H1 (cell line): ENCODE measurements at regions not wholly inside any gene's neighbourhood (a gene's known extent, or its start where the extent isn't known, plus 50 kb on each side); places are given as distances from the start of the nearest gene placed in this dataset.

Experiments
- CTCF ChIA-PET: fragments of 300-600 bp; sonication (Branson Sonifier 250); formaldehyde crosslinking; loops from one replicate; lab custom pipeline; 2021; ENCODE audit not compliant: partially characterized antibody; lab: Charles Lee
- POLR2A ChIA-PET: fragments of 300-600 bp; sonication (Branson Sonifier 250); formaldehyde crosslinking; loops from one replicate; lab custom pipeline; 2021; ENCODE audit warnings: inconsistent platforms; ENCODE audit not compliant: partially characterized antibody; lab: Charles Lee
- DNase-seq, 2 experiments: peaks; one replicate each; pipeline versions ENCODE4 v3.0.0 to v3.0.0-alpha.2; 2010 to 2022; ENCODE audit warnings: low spot score in 2 of 2, low read depth in 1 of 2, mixed read lengths in 1 of 2
- FAIRE-seq: peaks from 2 replicates; lab custom pipeline; 2011; peaks lifted over from hg19 to GRCh38; lab: Jason Lieb, UNC
- H2AFZ ChIP-seq: 2 replicates; pipeline ENCODE4 v1.8.1; 2012; ENCODE audit warnings: low read length, inconsistent platforms
- H2AK5ac ChIP-seq: 2 replicates; pipeline ENCODE4 v1.6.1; 2013; ENCODE audit warnings: low read depth, low read length
- H2BK120ac ChIP-seq: replicated peaks from 2 replicates; pipeline ENCODE3; 2013; ENCODE audit warnings: low read depth, low read length, inconsistent platforms
- H2BK12ac ChIP-seq: 2 replicates; pipeline ENCODE4 v1.6.1; 2013; ENCODE audit warnings: low read depth, low read length
- H2BK15ac ChIP-seq: 2 replicates; pipeline ENCODE4 v1.6.1; 2013; ENCODE audit warnings: low read length
- H2BK20ac ChIP-seq: 2 replicates; pipeline ENCODE4 v1.6.1; 2013; ENCODE audit warnings: low read length
- H2BK5ac ChIP-seq: 2 replicates; pipeline ENCODE4 v1.6.1; 2013; ENCODE audit warnings: low read depth, low read length
- H3K14ac ChIP-seq: 2 replicates; pipeline ENCODE4 v1.6.1; 2013; ENCODE audit warnings: inconsistent platforms; ENCODE audit not compliant: insufficient read length
- H3K18ac ChIP-seq: 2 replicates; pipeline ENCODE4 v1.6.1; 2013; ENCODE audit warnings: low read length; ENCODE audit errors: extremely low read depth
- H3K23ac ChIP-seq: 2 replicates; pipeline ENCODE4 v1.6.1; 2013; ENCODE audit warnings: inconsistent platforms; ENCODE audit not compliant: insufficient read length
- H3K23me2 ChIP-seq: 2 replicates; pipeline ENCODE4 v1.6.1; 2013; ENCODE audit warnings: low read depth, low read length
- H3K27ac ChIP-seq: 2 replicates; pipeline ENCODE4 v1.6.1; 2011; ENCODE audit warnings: low read depth, low read length, inconsistent platforms
- H3K27me3 ChIP-seq, 4 experiments: replicated peaks in 1 of 4; 1 replicate in 1 of 4; 2 replicates in 3 of 4; pipeline versions ENCODE4 v1.6.1 to v1.8.1; 2011 to 2013; ENCODE audit warnings: low read length in 3 of 4, mild to moderate bottlenecking in 3 of 4, inconsistent platforms in 2 of 4, mixed read lengths in 2 of 4, moderate library complexity in 1 of 4; ENCODE audit not compliant: control insufficient read depth in 3 of 4, insufficient read depth in 3 of 4; ENCODE audit errors: extremely low read depth in 1 of 4
- H3K36me3 ChIP-seq, 4 experiments: 2 replicates each; pipeline versions ENCODE4 v1.6.1 to v1.8.1; 2011 to 2013; ENCODE audit warnings: mild to moderate bottlenecking in 4 of 4, low read length in 3 of 4, moderate library complexity in 2 of 4, control low read depth in 1 of 4, inconsistent platforms in 1 of 4; ENCODE audit not compliant: insufficient read depth in 4 of 4, control insufficient read depth in 2 of 4
- H3K4ac ChIP-seq: replicated peaks from 2 replicates; pipeline ENCODE3; 2013; ENCODE audit warnings: low read length, low read depth, mixed read lengths, inconsistent platforms; ENCODE audit not compliant: insufficient read length
- H3K4me1 ChIP-seq, 4 experiments: replicated peaks in 1 of 4; 1 replicate in 1 of 4; 2 replicates in 3 of 4; pipeline versions ENCODE4 v1.6.1 to v1.8.1; 2011 to 2013; ENCODE audit warnings: low read length in 3 of 4, inconsistent platforms in 2 of 4, mixed read lengths in 1 of 4; ENCODE audit not compliant: insufficient read depth in 4 of 4, control insufficient read depth in 3 of 4
- H3K4me2 ChIP-seq, 2 experiments: 2 replicates each; pipeline versions ENCODE4 v1.6.1 to v1.8.1; 2011 to 2013; ENCODE audit warnings: low read depth in 2 of 2, low read length in 2 of 2, control low read depth in 1 of 2, inconsistent platforms in 1 of 2, mild to moderate bottlenecking in 1 of 2; ENCODE audit not compliant: insufficient read depth in 1 of 2
- H3K4me3 ChIP-seq, 4 experiments: fragments of 200-600, 300-600 bp in 1 of 4; sonication (generic), shearing (Covaris generic), sonication (Bioruptor Twin) in 1 of 4; 2 replicates each; pipeline versions ENCODE4 v1.5.1 to v1.8.1; 2011 to 2016; ENCODE audit warnings: low read length in 4 of 4, low read depth in 3 of 4, control low read depth in 2 of 4, inconsistent platforms in 2 of 4, mild to moderate bottlenecking in 2 of 4, mixed read lengths in 1 of 4, moderate library complexity in 1 of 4; ENCODE audit not compliant: insufficient read depth in 2 of 4; ENCODE audit errors: extremely low read depth in 1 of 4
- H3K56ac ChIP-seq: replicated peaks from 2 replicates; pipeline ENCODE3; 2013; ENCODE audit warnings: low read depth, mild to moderate bottlenecking, mixed read lengths, low read length, inconsistent platforms; ENCODE audit not compliant: insufficient read length
- H3K79me1 ChIP-seq: 2 replicates; pipeline ENCODE4 v1.6.1; 2013; ENCODE audit warnings: low read depth, low read length, control low read depth
- H3K79me2 ChIP-seq, 2 experiments: 2 replicates each; pipeline versions ENCODE4 v1.6.1 to v1.8.1; 2012 to 2013; ENCODE audit warnings: low read length in 2 of 2, mild to moderate bottlenecking in 2 of 2, inconsistent platforms in 1 of 2; ENCODE audit not compliant: insufficient read depth in 2 of 2, control insufficient read depth in 1 of 2
- H3K9ac ChIP-seq, 4 experiments: replicated peaks in 1 of 4; 1 replicate in 1 of 4; 2 replicates in 3 of 4; pipeline versions ENCODE4 v1.6.1 to v1.8.1; 2011 to 2013; ENCODE audit warnings: low read depth in 3 of 4, low read length in 3 of 4, control low read depth in 2 of 4, mild to moderate bottlenecking in 2 of 4, moderate library complexity in 2 of 4, inconsistent platforms in 1 of 4; ENCODE audit errors: extremely low read depth in 1 of 4
- H3K9me3 ChIP-seq, 2 experiments: 2 replicates each; pipeline versions ENCODE4 v1.6.1 to v1.8.1; 2012 to 2013; ENCODE audit warnings: mild to moderate bottlenecking in 2 of 2, moderate library complexity in 2 of 2, control low read depth in 1 of 2, inconsistent platforms in 1 of 2, low read depth in 1 of 2, low read length in 1 of 2, mixed read lengths in 1 of 2; ENCODE audit not compliant: insufficient read depth in 2 of 2
- H4K20me1 ChIP-seq, 2 experiments: replicated peaks in 1 of 2; 2 replicates each; pipeline versions ENCODE3 to v1.8.1; 2011 to 2013; ENCODE audit warnings: inconsistent platforms in 2 of 2, low read length in 2 of 2, mild to moderate bottlenecking in 1 of 2; ENCODE audit not compliant: insufficient read depth in 2 of 2, control insufficient read depth in 1 of 2
- H4K5ac ChIP-seq: 2 replicates; pipeline ENCODE4 v1.6.1; 2013; ENCODE audit warnings: low read length, low read depth, mixed read lengths, inconsistent platforms; ENCODE audit not compliant: insufficient read length
- H4K8ac ChIP-seq: 2 replicates; pipeline ENCODE4 v1.8.0; 2013; ENCODE audit warnings: mild to moderate bottlenecking, moderate library complexity, low read length, inconsistent platforms; ENCODE audit not compliant: insufficient read depth; ENCODE audit errors: extremely low read depth
- H4K91ac ChIP-seq: replicated peaks from 2 replicates; pipeline ENCODE3; 2013; ENCODE audit warnings: low read length, mixed read lengths, inconsistent platforms; ENCODE audit not compliant: insufficient read length
- ATF2 ChIP-seq: IDR thresholded peaks from 2 replicates; pipeline ENCODE4 v1.6.1; 2012; ENCODE audit warnings: low read length, inconsistent platforms
- CBX8 ChIP-seq: fragments of 300-800, 300-1000 bp; sonication (generic); IDR thresholded peaks from 2 replicates; pipeline ENCODE4 v1.7.1; 2016; ENCODE audit warnings: low read depth, low read length, borderline replicate concordance
- EP300 ChIP-seq, 2 experiments: IDR thresholded peaks; 1 replicate in 1 of 2; 2 replicates in 1 of 2; pipeline ENCODE4 v1.6.1; 2011 to 2012; ENCODE audit warnings: low read depth in 2 of 2, low read length in 2 of 2, mild to moderate bottlenecking in 2 of 2, borderline replicate concordance in 1 of 2, inconsistent platforms in 1 of 2, moderate library complexity in 1 of 2
- EZH2 ChIP-seq: fragments of 200-600 bp; sonication (generic); IDR thresholded peaks from 2 replicates; pipeline ENCODE4 v1.7.1; 2012; ENCODE audit warnings: low read depth, mild to moderate bottlenecking, moderate library complexity, low read length, inconsistent platforms; ENCODE audit not compliant: severe bottlenecking
- HDAC2 ChIP-seq, 2 experiments: fragments of 300-600 bp in 1 of 2; sonication (generic) in 1 of 2; IDR thresholded peaks; 2 replicates each; pipeline ENCODE4 v1.6.1; 2011 to 2012; ENCODE audit warnings: low read depth in 2 of 2, low read length in 2 of 2, mild to moderate bottlenecking in 2 of 2, moderate library complexity in 2 of 2, borderline replicate concordance in 1 of 2, inconsistent platforms in 1 of 2
- PHF8 ChIP-seq: fragments of 200-600 bp; sonication (generic); conservative IDR thresholded peaks from 2 replicates; pipeline ENCODE4 v1.7.1; 2012; ENCODE audit warnings: low read depth, mild to moderate bottlenecking, inconsistent platforms, low read length, moderate library complexity
- SAP30 ChIP-seq: fragments of 300-600 bp; sonication (generic); IDR thresholded peaks from 2 replicates; pipeline ENCODE4 v1.7.1; 2012; ENCODE audit warnings: low read length, moderate library complexity, mild to moderate bottlenecking, inconsistent platforms; ENCODE audit not compliant: insufficient read depth, insufficient replicate concordance
- SP1 ChIP-seq: IDR thresholded peaks from 2 replicates; pipeline ENCODE4 v1.6.1; 2011; ENCODE audit warnings: low read depth, low read length
- SP2 ChIP-seq: IDR thresholded peaks from 2 replicates; pipeline ENCODE4 v1.6.1; 2012; ENCODE audit warnings: mild to moderate bottlenecking, low read length, inconsistent platforms
- TAF7 ChIP-seq: optimal IDR thresholded peaks from 2 replicates; pipeline ENCODE3; 2011; ENCODE audit warnings: low read depth, mild to moderate bottlenecking, inconsistent platforms, low read length, moderate library complexity, borderline replicate concordance
- WGBS, 2 experiments: shearing (Covaris generic) in 1 of 2; methylation state at CpG; one replicate each; pipeline versions ENCODE4 v1.1.6 to v1.1.7; 2013 to 2015; ENCODE audit warnings: low lambda C conversion rate in 2 of 2, mixed read lengths in 2 of 2, inconsistent platforms in 1 of 2, low coverage in 1 of 2, missing lambda C conversion rate in 1 of 2; ENCODE audit not compliant: insufficient replicate concordance in 2 of 2, insufficient coverage in 1 of 2, insufficient read length in 1 of 2; ENCODE audit errors: extremely low coverage in 1 of 2, missing lambda C conversion rate in 1 of 2; 5-methylcytosine and 5-hydroxymethylcytosine counted together

- H3K4me1 ChIP-seq: no peaks in the 10 kb centered on the region
- no peak overlapping the region for H2BK20ac ChIP-seq
- H3K4me2 ChIP-seq: no peak overlapping the region
- no peak overlapping the region for H3K4me3 ChIP-seq
- H3K23ac ChIP-seq: no peak overlapping the region
- H2BK120ac ChIP-seq: no peak overlapping the region
- no peaks in the 10 kb centered on the region; the same call in 1 of the 2 replicates for H3K79me1 ChIP-seq
- no peak overlapping the region for H2AFZ ChIP-seq
- H3K27ac ChIP-seq: no peak overlapping the region
- no peak overlapping the region for H3K4ac ChIP-seq
- no peak overlapping the region for H2BK5ac ChIP-seq
- ChIA-PET POLR2A (no interaction called here), CTCF (interaction anchor here (0.6 to 1.2 kb wide), 5 partner anchors 9 to 196 kb away, joined by 3 to 5 read pairs (median 3); no protein-coding TSS in a partner anchor)
- H3K23me2 ChIP-seq: no peaks in the 10 kb centered on the region
- no peak overlapping the region for H4K91ac ChIP-seq
- no peak overlapping the region for H4K5ac ChIP-seq
- FAIRE-seq (no peak), DNase-seq (peak in 1 of 2 experiments; percentile 11)
- H3K9ac ChIP-seq: no peak overlapping the region
- no peaks in the 10 kb centered on the region for H3K36me3 ChIP-seq
- H2BK15ac ChIP-seq: no peak overlapping the region
- H3K9me3 ChIP-seq: no peaks in the 10 kb centered on the region
- H4K20me1 ChIP-seq: no peaks in the 10 kb centered on the region
- H4K8ac ChIP-seq: no peak overlapping the region
- H3K27me3 ChIP-seq: no peaks in the 10 kb centered on the region
- H2BK12ac ChIP-seq: 0 out of 2 replicates have a peak overlapping the region, but pooled peaks have one; percentile 9
- H3K79me2 ChIP-seq: no peaks in the 10 kb centered on the region
- H3K56ac ChIP-seq: no peak overlapping the region
- no peak overlapping the region for H3K18ac ChIP-seq
- H2AK5ac ChIP-seq: no peak overlapping the region
- WGBS, 2 experiments: 86% methylated on average over 13 of the region's 13 CpGs; no CpG with 5 or more reads in 1 of the 2 experiments
- H3K14ac ChIP-seq: no peak overlapping the region
- TF ChIP-seq EP300 (IDR thresholded peaks at IDR 0.05; ENCODE audit: borderline replicate concordance in 1 of 2, low read depth in 2 of 2, low read length in 2 of 2) (no peak), CBX8 (no peak), SAP30 (no peak), ATF2 (no peak), SP1 (no peak), EZH2 (no peak), SP2 (no peak), PHF8 (no peak), HDAC2 (IDR thresholded peaks at IDR 0.05; ENCODE audit: borderline replicate concordance in 1 of 2, low read depth in 2 of 2, low read length in 2 of 2) (no peak), TAF7 (no peak)
Measured at GRCh38 chr7:155962191-155962967, 150.1 kb upstream of the SHH start.
